ENCODE measurements at regions not wholly inside any gene's neighbourhood (a gene's known extent, or its start where the extent isn't known, plus 50 kb on each side); places are given as distances from the start of the nearest gene placed in this dataset.
"Not testable (repeated sequence)": the region's sequence is repeated elsewhere in the genome, so short reads cannot be mapped to it uniquely, and the experiment has no call there.

GRCh38 chr9:86997156-86997555 is 49.9 kb upstream of the GAS1 start:
- DNase-seq: no peak

- no peak for DNase-seq
These were observed 50.6 kb upstream of the GAS1 start for GRCh38 chr9:86997951-86998350.

- no peak for DNase-seq
These were observed 55.2 kb upstream of the GAS1 start for GRCh38 chr9:87002517-87002916.

- no peak for DNase-seq
These were observed 56.7 kb upstream of the GAS1 start for GRCh38 chr9:87004016-87004415.

- no peak for DNase-seq
These were observed 59.6 kb upstream of the GAS1 start for GRCh38 chr9:87006956-87007355.

GRCh38 chr9:87007711-87008366 is 60.5 kb upstream of the GAS1 start:
- no peak for DNase-seq

- no peak for DNase-seq
These were observed 61.4 kb upstream of the GAS1 start for GRCh38 chr9:87008667-87009066.

- DNase-seq: peak; percentile 63
These were observed 63.3 kb upstream of the GAS1 start for GRCh38 chr9:87010626-87011025.

- DNase-seq: no peak
These were observed 64.2 kb upstream of the GAS1 start for GRCh38 chr9:87011551-87011950.

GRCh38 chr9:87013490-87013889 is 66.2 kb upstream of the GAS1 start:
- no peak for DNase-seq

- DNase-seq: no peak
These were observed 67.1 kb upstream of the GAS1 start for GRCh38 chr9:87014436-87014835.

GRCh38 chr9:87016681-87017080 is 69.4 kb upstream of the GAS1 start:
- no peak for DNase-seq

GRCh38 chr9:87020169-87020950 is 73.1 kb upstream of the GAS1 start:
- no peak for DNase-seq

GRCh38 chr9:87022178-87022577 is 74.9 kb upstream of the GAS1 start:
- no peak for DNase-seq

GRCh38 chr9:87026204-87026603 is 78.9 kb upstream of the GAS1 start:
- no peak for DNase-seq

- not testable (repeated sequence) for DNase-seq
These were observed 81.5 kb upstream of the GAS1 start for GRCh38 chr9:87028836-87029235.

- DNase-seq: no peak
These were observed 82.6 kb upstream of the GAS1 start for GRCh38 chr9:87029905-87030304.

- peak; percentile 42 for DNase-seq
These were observed 87.5 kb upstream of the GAS1 start for GRCh38 chr9:87034841-87035240.

- no peak for DNase-seq
These were observed 88.6 kb upstream of the GAS1 start for GRCh38 chr9:87035879-87036278.

GRCh38 chr9:87036506-87036905 is 89.2 kb upstream of the GAS1 start:
- no peak for DNase-seq

GRCh38 chr9:87039809-87040392 is 92.6 kb upstream of the GAS1 start:
- DNase-seq: no peak

GRCh38 chr9:87040410-87041009 is 93.2 kb upstream of the GAS1 start:
- no peak for DNase-seq

- DNase-seq: not testable (repeated sequence)
These were observed 94.4 kb upstream of the GAS1 start for GRCh38 chr9:87041553-87042235.
